Neural progenitor cell (in vitro differentiated cells): ENCODE measurements at regions not wholly inside any gene's neighbourhood (a gene's known extent, or its start where the extent isn't known, plus 50 kb on each side); places are given as distances from the start of the nearest gene placed in this dataset.

Experiments
- CTCF ChIP-seq: fragments of 200-600 bp; sonication (generic); IDR thresholded peaks from 2 replicates; pipeline ENCODE4 v1.5.1; 2017; ENCODE audit warnings: antibody characterized with exemption, mild to moderate bottlenecking
- EZH2 ChIP-seq: fragments of 200-600 bp; sonication (generic); IDR thresholded peaks from 2 replicates; pipeline ENCODE4 v1.6.1; 2017; ENCODE audit warnings: antibody characterized with exemption, mild to moderate bottlenecking, moderate library complexity
- EZH2phosphoT487 ChIP-seq: fragments of 200-600 bp; sonication (generic); IDR thresholded peaks from 2 replicates; pipeline ENCODE4 v1.6.1; 2017; ENCODE audit warnings: antibody characterized with exemption

DNA sequence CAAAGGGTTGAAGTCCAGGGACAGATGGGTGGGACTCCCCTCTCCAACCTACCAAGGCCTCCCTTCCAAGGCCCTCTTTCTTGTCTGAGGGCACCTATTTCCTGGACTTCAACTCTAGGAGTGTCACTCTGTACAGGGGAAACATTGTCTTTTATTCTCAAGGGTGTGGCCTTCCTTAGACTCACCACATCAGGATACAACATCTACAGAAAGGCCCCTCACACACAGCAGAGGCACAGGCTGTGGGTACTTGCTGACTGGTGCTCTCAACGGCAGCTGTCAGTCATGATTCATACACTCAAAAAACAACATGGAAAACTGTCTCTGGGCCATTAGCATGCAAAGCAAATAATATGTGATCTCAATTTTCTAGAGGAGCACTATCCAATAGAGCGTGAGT is 78.0 kb downstream of the RCN1 start:
- TF ChIP-seq EZH2 (no peak), CTCF (no peak), EZH2phosphoT487 (no peak)
